Tibial artery (tissue), 4 donors: ENCODE measurements at regions not wholly inside any gene's neighbourhood (a gene's known extent, or its start where the extent isn't known, plus 50 kb on each side); places are given as distances from the start of the nearest gene placed in this dataset.

ENCODE experiments used
- DNase-seq, 2 donors: peaks; one replicate each; pipeline ENCODE4 v3.0.0-alpha.2; 2019
- H3K27ac ChIP-seq, 2 donors: fragments of 200-600 bp; sonication (generic) in 1 of 2; 1 replicate in 1 of 2; 2 replicates in 1 of 2; pipeline ENCODE4 v1.5.1; 2018 to 2019; ENCODE audit warnings: mild to moderate bottlenecking in 1 of 2
- H3K27me3 ChIP-seq, 2 donors: fragments of 200-600 bp; sonication (generic) in 1 of 2; one replicate each; pipeline versions ENCODE4 v1.5.1 to v1.6.0; 2016 to 2019
- H3K36me3 ChIP-seq, 3 donors: fragments of 200-600 bp; sonication (generic) in 2 of 3; one replicate each; pipeline ENCODE4 v1.5.1; 2016 to 2019; ENCODE audit warnings: mild to moderate bottlenecking in 2 of 3
- H3K4me1 ChIP-seq, 4 donors: fragments of 200-600 bp; sonication (generic) in 2 of 4; 1 replicate in 3 of 4; 2 replicates in 1 of 4; pipeline ENCODE4 v1.5.1; 2016 to 2019
- H3K4me3 ChIP-seq, 2 donors: fragments of 200-600 bp; sonication (generic) in 1 of 2; 1 replicate in 1 of 2; 2 replicates in 1 of 2; pipeline ENCODE4 v1.5.1; 2018 to 2019; ENCODE audit warnings: mild to moderate bottlenecking in 2 of 2
- H3K9me3 ChIP-seq, 3 donors: fragments of 200-600 bp; sonication (generic) in 1 of 3; one replicate each; pipeline ENCODE4 v1.5.1; 2016 to 2019
- intact Hi-C: fragments of 100-400 bp; cut with DNase I; formaldehyde crosslinking; loops from one replicate; pipeline ENCODE4 v1.15.0; 2023; ENCODE audit warnings: low total_unique reads
- TF ChIP-seq, protein P1 (sequence below), 2 experiments: fragments of 200-600 bp in 1 of 2; fragments of 450-650 bp in 1 of 2; IDR thresholded peaks; one replicate each; pipeline ENCODE4 v1.5.1; 2017 to 2019; ENCODE audit warnings: antibody characterized with exemption in 2 of 2, mild to moderate bottlenecking in 1 of 2, moderate library complexity in 1 of 2

DNA sequence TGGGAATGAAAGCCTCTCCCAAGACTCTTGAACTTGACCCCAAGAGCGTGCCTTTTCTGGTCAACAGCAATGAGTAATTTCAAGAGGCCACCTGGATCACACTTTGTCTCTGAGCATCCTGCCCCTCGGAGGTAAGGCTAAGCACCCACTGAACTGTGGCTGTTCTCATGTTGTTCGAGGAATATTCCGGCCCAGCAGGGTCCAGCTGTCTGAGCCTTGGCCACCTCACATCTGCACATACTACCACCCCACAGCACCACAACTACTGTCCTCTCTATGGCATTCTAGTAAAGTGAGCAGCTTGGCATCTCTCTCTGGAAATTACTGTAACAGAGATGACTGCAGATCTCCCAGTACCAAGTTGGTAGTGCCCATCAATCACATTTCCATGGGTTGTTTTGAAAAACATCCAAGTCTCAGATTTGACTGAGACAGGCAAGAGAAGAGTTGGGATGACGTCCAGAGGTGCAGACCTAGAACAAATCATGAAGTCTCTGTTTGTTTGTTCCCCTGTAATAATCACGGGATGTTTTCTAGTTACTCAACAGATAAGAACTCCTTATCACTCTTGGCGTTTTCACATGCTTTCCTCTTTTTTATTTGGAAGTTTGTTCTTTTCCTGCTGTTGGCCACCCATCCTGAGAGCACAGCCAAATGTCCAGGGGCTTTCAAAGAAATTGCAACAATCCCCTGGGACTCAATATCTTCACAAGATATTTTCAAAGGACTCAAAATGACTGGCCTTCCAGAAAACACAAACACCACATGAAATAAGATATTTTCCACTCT lies 336.0 kb upstream of the TNP1 start:
- intact Hi-C loops, result no loop called here
- TF ChIP-seq, protein P1, sequence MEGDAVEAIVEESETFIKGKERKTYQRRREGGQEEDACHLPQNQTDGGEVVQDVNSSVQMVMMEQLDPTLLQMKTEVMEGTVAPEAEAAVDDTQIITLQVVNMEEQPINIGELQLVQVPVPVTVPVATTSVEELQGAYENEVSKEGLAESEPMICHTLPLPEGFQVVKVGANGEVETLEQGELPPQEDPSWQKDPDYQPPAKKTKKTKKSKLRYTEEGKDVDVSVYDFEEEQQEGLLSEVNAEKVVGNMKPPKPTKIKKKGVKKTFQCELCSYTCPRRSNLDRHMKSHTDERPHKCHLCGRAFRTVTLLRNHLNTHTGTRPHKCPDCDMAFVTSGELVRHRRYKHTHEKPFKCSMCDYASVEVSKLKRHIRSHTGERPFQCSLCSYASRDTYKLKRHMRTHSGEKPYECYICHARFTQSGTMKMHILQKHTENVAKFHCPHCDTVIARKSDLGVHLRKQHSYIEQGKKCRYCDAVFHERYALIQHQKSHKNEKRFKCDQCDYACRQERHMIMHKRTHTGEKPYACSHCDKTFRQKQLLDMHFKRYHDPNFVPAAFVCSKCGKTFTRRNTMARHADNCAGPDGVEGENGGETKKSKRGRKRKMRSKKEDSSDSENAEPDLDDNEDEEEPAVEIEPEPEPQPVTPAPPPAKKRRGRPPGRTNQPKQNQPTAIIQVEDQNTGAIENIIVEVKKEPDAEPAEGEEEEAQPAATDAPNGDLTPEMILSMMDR (IDR thresholded peaks at IDR 0.05), result no peak
- H3K4me3 ChIP-seq, result no peak overlapping the region
- H3K27ac ChIP-seq, result no peak overlapping the region
- H3K4me1 ChIP-seq, result peaks cover 0 to 11% (median 0%) of the 10 kb centered on the region in 4 donors
- peaks cover 0 to 7% (median 5%) of the 10 kb centered on the region in 3 donors for H3K9me3 ChIP-seq
- no peak for DNase-seq
- no peaks in the 10 kb centered on the region for H3K27me3 ChIP-seq
- H3K36me3 ChIP-seq, result no peaks in the 10 kb centered on the region

GRCh38 chr2:217195016-217195415 lies 335.2 kb upstream of the TNP1 start:
- H3K36me3 ChIP-seq, result no peaks in the 10 kb centered on the region
- no peak overlapping the region for H3K4me3 ChIP-seq
- H3K27me3 ChIP-seq, result no peaks in the 10 kb centered on the region
- DNase-seq, result no peak
- H3K27ac ChIP-seq, result no peak overlapping the region
- H3K4me1 ChIP-seq, result peaks cover 0 to 11% (median 0%) of the 10 kb centered on the region in 4 donors
- peaks cover 0 to 7% (median 5%) of the 10 kb centered on the region in 3 donors for H3K9me3 ChIP-seq
- TF ChIP-seq, protein P1 (IDR thresholded peaks at IDR 0.05), result no peak
- intact Hi-C loops, result no loop called here

DNA sequence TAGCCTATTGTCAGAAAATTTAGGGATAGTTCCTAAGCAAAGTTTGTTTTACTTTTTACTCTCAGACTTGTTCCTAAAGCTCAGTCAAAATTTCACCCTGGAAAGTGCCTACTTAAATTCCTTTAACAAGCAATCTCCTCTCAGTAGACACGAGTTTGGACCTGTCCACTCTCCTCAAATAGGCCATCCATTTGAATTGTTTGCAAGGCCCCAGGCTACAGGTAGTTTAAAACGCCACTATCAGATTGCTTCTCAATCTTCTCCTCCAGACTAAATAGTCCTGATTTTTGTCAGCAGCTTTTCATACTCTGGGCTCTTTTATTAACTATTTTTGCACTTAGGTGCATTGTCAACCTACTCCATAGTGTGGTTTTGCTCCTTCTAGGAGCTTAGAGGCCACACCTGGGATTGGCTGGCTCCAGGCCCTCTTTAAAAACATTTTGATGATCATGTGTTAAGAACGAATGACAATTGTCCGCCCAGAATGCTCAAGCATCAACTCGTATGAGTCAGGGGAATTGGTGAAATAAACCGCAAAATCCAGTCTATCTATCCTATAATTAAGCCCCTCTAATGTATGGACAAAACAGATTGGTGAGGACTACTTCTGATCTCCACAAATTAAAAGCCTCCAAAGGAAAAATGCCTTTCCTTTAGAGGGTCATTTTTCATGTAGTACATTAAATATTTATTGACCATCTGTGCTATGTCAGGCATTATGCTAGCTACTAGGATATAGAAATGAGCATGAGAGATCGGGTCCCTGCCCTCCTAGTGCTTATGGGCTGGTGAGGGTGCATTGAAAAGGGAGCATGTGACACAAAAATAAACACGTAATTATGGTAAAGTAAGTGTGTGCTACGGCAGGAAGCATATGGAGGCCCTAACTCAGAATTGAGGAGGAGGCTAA lies 333.8 kb upstream of the TNP1 start:
- no peak for DNase-seq
- Histone ChIP-seq H3K36me3 (no peaks in the 10 kb centered on the region), H3K27me3 (no peaks in the 10 kb centered on the region), H3K9me3 (peaks cover 0 to 7% (median 5%) of the 10 kb centered on the region in 3 donors), H3K4me1 (peaks cover 0 to 22% (median 0%) of the 10 kb centered on the region in 4 donors), H3K4me3 (no peak overlapping the region), H3K27ac (no peak overlapping the region)
- intact Hi-C loops, result no loop called here
- TF ChIP-seq, protein P1 (IDR thresholded peaks at IDR 0.05), result no peak

DNA sequence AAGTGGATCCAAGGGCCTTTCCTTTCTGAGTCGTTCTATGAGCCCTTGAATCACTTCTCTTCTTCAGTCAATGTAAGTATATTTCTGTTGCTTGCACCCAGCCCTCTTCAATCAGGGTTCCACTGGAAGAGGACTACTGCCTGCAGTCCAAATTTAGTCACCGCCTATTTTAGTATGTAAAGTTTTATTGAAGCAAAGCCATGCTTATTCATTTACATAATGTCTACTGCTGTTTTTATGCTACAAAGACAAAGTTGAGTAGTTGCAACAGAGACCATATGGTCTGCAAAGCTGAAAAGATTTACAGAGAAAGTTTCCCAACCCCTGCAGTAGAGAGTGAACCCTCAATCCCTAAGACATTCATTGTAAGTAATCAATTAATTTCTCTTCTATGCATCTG lies 332.5 kb upstream of the TNP1 start:
- intact Hi-C loops, result no loop called here
- peaks cover 0 to 7% (median 5%) of the 10 kb centered on the region in 3 donors for H3K9me3 ChIP-seq
- DNase-seq, result no peak
- H3K4me1 ChIP-seq, result peaks cover 0 to 27% (median under 1%) of the 10 kb centered on the region in 4 donors
- no peaks in the 10 kb centered on the region for H3K36me3 ChIP-seq
- TF ChIP-seq, protein P1 (IDR thresholded peaks at IDR 0.05), result no peak
- H3K27ac ChIP-seq, result no peak overlapping the region
- no peak overlapping the region for H3K4me3 ChIP-seq
- H3K27me3 ChIP-seq, result no peaks in the 10 kb centered on the region

DNA sequence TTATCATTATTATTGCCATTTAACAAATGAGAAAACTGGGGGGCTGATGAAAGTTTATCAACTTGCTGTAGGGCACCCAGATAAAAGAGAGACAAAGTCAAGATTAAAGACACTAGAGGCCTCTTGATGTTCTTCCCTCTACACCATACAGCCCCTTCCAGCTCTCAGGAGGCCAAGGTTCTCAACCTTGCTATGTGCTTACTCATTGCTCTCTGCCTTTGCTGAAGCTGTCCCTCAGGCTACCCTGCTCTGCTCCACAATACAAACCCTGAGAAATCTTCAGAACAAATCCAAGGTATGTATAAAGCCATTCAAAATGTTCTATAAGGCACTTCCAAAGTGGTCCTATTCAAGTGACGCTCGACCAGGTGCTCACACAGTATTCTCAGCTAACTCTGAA lies 329.9 kb upstream of the TNP1 start:
- no peaks in the 10 kb centered on the region for H3K36me3 ChIP-seq
- intact Hi-C loops, result no loop called here
- no peaks in the 10 kb centered on the region for H3K27me3 ChIP-seq
- peaks cover 5 to 42% (median 14%) of the 10 kb centered on the region in 4 donors for H3K4me1 ChIP-seq
- TF ChIP-seq, protein P1 (IDR thresholded peaks at IDR 0.05), result no peak
- H3K27ac ChIP-seq, result no peak overlapping the region
- H3K4me3 ChIP-seq, result no peak overlapping the region
- no peaks in the 10 kb centered on the region for H3K9me3 ChIP-seq
- DNase-seq, result no peak
